Endothelial cell of umbilical vein (primary cell): ENCODE measurements at regions not wholly inside any gene's neighbourhood (a gene's known extent, or its start where the extent isn't known, plus 50 kb on each side); places are given as distances from the start of the nearest gene placed in this dataset.

ENCODE experiments used
- BruUV-seq: library from RNA; stranded (reverse); fragments of 400-500 nt; replicated peaks from 2 replicates; lab custom pipeline; 2021; lab: Mats Ljungman, UMichigan
- CTCF ChIA-PET: fragments of 300-600, 350-600 bp; sonication (Branson Sonifier 250); formaldehyde crosslinking; loops from one replicate; lab custom pipeline; 2021; ENCODE audit warnings: antibody characterized with exemption, inconsistent platforms; lab: Charles Lee
- POLR2A ChIA-PET: fragments of 300-600, 350-600 bp; sonication (Branson Sonifier 250); formaldehyde crosslinking; loops from one replicate; lab custom pipeline; 2021; ENCODE audit warnings: antibody characterized with exemption, inconsistent platforms; lab: Charles Lee
- DNase-seq: peaks from one replicate; pipeline ENCODE4 v3.0.0-alpha.2; 2011; ENCODE audit warnings: low read depth, low spot score
- FAIRE-seq: peaks from 2 replicates; lab custom pipeline; 2011; peaks lifted over from hg19 to GRCh38; lab: Jason Lieb, UNC
- H2AFZ ChIP-seq: 2 replicates; pipeline ENCODE4 v1.6.0; 2012; ENCODE audit warnings: low read depth, low read length, control low read depth, inconsistent platforms
- H3K27ac ChIP-seq: 2 replicates; pipeline ENCODE4 v1.5.1; 2011; ENCODE audit warnings: low read depth, mild to moderate bottlenecking, control low read depth, low read length, moderate library complexity; ENCODE audit not compliant: insufficient read depth
- H3K27me3 ChIP-seq, 2 experiments: 2 replicates each; pipeline versions ENCODE4 v1.6.0 to v1.6.1; 2011; ENCODE audit warnings: low read length in 2 of 2, mixed read lengths in 1 of 2; ENCODE audit not compliant: control insufficient read depth in 2 of 2, insufficient read depth in 2 of 2
- H3K36me3 ChIP-seq, 2 experiments: 2 replicates in 1 of 2; 3 replicates in 1 of 2; pipeline ENCODE4 v1.5.1; 2011; ENCODE audit warnings: low read length in 2 of 2, mild to moderate bottlenecking in 1 of 2, moderate library complexity in 1 of 2; ENCODE audit not compliant: control insufficient read depth in 2 of 2, insufficient read depth in 2 of 2; ENCODE audit errors: extremely low read depth in 1 of 2
- H3K4me1 ChIP-seq: 3 replicates; pipeline ENCODE4 v1.5.1; 2011; ENCODE audit warnings: mild to moderate bottlenecking, low read length; ENCODE audit not compliant: control insufficient read depth, insufficient read depth; ENCODE audit errors: extremely low read depth
- H3K4me2 ChIP-seq: 2 replicates; pipeline ENCODE4 v1.6.1; 2011; ENCODE audit warnings: low read length, control low read depth, mixed read lengths; ENCODE audit not compliant: insufficient read depth
- H3K4me3 ChIP-seq, 3 experiments: fragments of 200-600 bp in 1 of 3; sonication (generic), shearing (Covaris generic) in 1 of 3; replicated peaks in 1 of 3; 2 replicates each; pipeline ENCODE4 v1.5.1; 2011 to 2016; ENCODE audit warnings: control low read depth in 3 of 3, low read length in 3 of 3, mild to moderate bottlenecking in 2 of 3, inconsistent platforms in 1 of 3, low read depth in 1 of 3, moderate library complexity in 1 of 3; ENCODE audit not compliant: insufficient read depth in 1 of 3
- H3K79me2 ChIP-seq: 2 replicates; pipeline ENCODE4 v1.6.0; 2012; ENCODE audit warnings: low read length, inconsistent platforms; ENCODE audit not compliant: control insufficient read depth, insufficient read depth
- H3K9ac ChIP-seq: replicated peaks from 2 replicates; pipeline ENCODE3; 2011; ENCODE audit warnings: low read length, control low read depth; ENCODE audit not compliant: insufficient read depth; ENCODE audit errors: extremely low read depth
- H3K9me1 ChIP-seq: replicated peaks from 3 replicates; pipeline ENCODE4 v1.6.0; 2011; ENCODE audit warnings: mild to moderate bottlenecking, low read length; ENCODE audit not compliant: control insufficient read depth, insufficient read depth; ENCODE audit errors: extremely low read depth
- H3K9me3 ChIP-seq: replicated peaks from 2 replicates; pipeline ENCODE4 v1.5.1; 2012; ENCODE audit warnings: low read length, inconsistent platforms; ENCODE audit not compliant: control insufficient read depth, insufficient read depth
- H4K20me1 ChIP-seq: replicated peaks from 2 replicates; pipeline ENCODE3; 2011; ENCODE audit warnings: mild to moderate bottlenecking, low read length; ENCODE audit not compliant: control insufficient read depth, insufficient read depth; ENCODE audit errors: extremely low read depth
- EZH2 ChIP-seq: IDR thresholded peaks from 2 replicates; pipeline ENCODE4 v1.6.1; 2012; ENCODE audit warnings: borderline replicate concordance, low read depth, mild to moderate bottlenecking, moderate library complexity, low read length, inconsistent platforms; ENCODE audit not compliant: severe bottlenecking
- FOS ChIP-seq: IDR thresholded peaks from 2 replicates; pipeline ENCODE4 v1.6.1; 2011; ENCODE audit warnings: mild to moderate bottlenecking, low read length, moderate library complexity, borderline replicate concordance; ENCODE audit not compliant: insufficient read depth
- GATA2 ChIP-seq: IDR thresholded peaks from 2 replicates; pipeline ENCODE4 v1.7.0; 2011; ENCODE audit warnings: low read depth, mild to moderate bottlenecking, moderate library complexity, mixed read lengths, low read length; ENCODE audit not compliant: insufficient read length, insufficient read depth
- JUN ChIP-seq: IDR thresholded peaks from 2 replicates; pipeline ENCODE4 v1.6.1; 2011; ENCODE audit warnings: borderline replicate concordance, low read depth; ENCODE audit not compliant: insufficient read length, insufficient read depth
- MYC ChIP-seq: IDR thresholded peaks from one replicate; pipeline ENCODE4 v1.6.1; 2011; ENCODE audit warnings: mild to moderate bottlenecking, low read depth, low read length
- POLR2A ChIP-seq: IDR thresholded peaks from 2 replicates; pipeline ENCODE4 v1.6.1; 2012; ENCODE audit warnings: low read depth, mild to moderate bottlenecking, control low read depth, low read length
- POLR2AphosphoS5 ChIP-seq: IDR thresholded peaks from 2 replicates; pipeline ENCODE4 v1.6.1; 2012; ENCODE audit warnings: low read depth, mild to moderate bottlenecking, control low read depth, low read length, moderate library complexity; ENCODE audit not compliant: insufficient read depth
- dilution Hi-C: fragments of 300-500 bp; cut with MboI; formaldehyde crosslinking; loops from one replicate; pipeline ENCODE4 v1.15.0; 2019; ENCODE audit warnings: low sequenced_read_pairs; ENCODE audit not compliant: extremely low pct_ligation_motif_present
- intact Hi-C: fragments of 100-400 bp; cut with micrococcal nuclease; formaldehyde crosslinking; loops from one replicate; pipeline ENCODE4 v1.10.0; 2022
- TF ChIP-seq, protein P1 (sequence below): IDR thresholded peaks from 2 replicates; pipeline ENCODE4 v1.6.1; 2011; ENCODE audit not compliant: insufficient read depth, insufficient read length
- TF ChIP-seq, protein P2 (sequence below), 2 donors: IDR thresholded peaks; 1 replicate in 1 of 2; 2 replicates in 1 of 2; pipeline ENCODE4 v1.5.1; 2011; ENCODE audit warnings: low read length in 2 of 2, mild to moderate bottlenecking in 2 of 2, moderate library complexity in 2 of 2, control low read depth in 1 of 2, inconsistent platforms in 1 of 2, low read depth in 1 of 2; ENCODE audit not compliant: insufficient read depth in 1 of 2; ENCODE audit errors: extremely low read depth in 1 of 2

DNA sequence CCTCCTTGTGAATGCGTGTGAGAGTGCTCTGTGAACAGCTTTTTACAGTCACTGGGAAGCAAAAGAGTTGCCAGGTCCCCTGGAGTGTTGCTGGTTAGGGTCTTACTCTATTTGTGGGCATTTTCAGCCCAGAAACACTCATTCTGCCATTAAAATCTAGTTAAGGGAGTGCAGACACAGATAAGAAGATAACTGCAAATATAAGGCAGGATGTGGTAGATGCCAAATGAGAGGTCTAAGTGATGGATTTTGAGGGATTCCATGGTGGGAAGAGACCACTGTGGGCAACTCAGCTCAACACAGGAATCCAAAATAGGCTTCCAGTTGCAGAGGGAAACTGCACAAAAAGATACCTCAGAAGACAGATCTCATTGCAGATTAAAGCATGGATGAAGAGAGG, 54.5 kb upstream of the KL start:
- H3K4me3 ChIP-seq, result no peak overlapping the region
- dilution Hi-C loops (no loop called here), intact Hi-C loops (no loop called here)
- no peaks in the 10 kb centered on the region for H3K36me3 ChIP-seq
- no peak for DNase-seq
- H3K9me1 ChIP-seq, result no peaks in the 10 kb centered on the region
- FAIRE-seq, result no peak
- H4K20me1 ChIP-seq, result no peaks in the 10 kb centered on the region
- H3K27me3 ChIP-seq, result peaks cover 20 to 27% of the 10 kb centered on the region in 2 experiments
- CTCF ChIA-PET, result no interaction called here
- H3K9me3 ChIP-seq, result no peaks in the 10 kb centered on the region
- POLR2A ChIA-PET, result no interaction called here
- H3K4me1 ChIP-seq, result no peaks in the 10 kb centered on the region
- H2AFZ ChIP-seq, result no peak overlapping the region
- no peak overlapping the region for H3K27ac ChIP-seq
- TF ChIP-seq, protein P1, sequence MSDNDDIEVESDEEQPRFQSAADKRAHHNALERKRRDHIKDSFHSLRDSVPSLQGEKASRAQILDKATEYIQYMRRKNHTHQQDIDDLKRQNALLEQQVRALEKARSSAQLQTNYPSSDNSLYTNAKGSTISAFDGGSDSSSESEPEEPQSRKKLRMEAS, result no peak
- TF ChIP-seq GATA2 (no peak), FOS (no peak), POLR2A (no peak), POLR2AphosphoS5 (no peak), JUN (no peak), MYC (no peak), EZH2 (no peak)
- TF ChIP-seq, protein P2, sequence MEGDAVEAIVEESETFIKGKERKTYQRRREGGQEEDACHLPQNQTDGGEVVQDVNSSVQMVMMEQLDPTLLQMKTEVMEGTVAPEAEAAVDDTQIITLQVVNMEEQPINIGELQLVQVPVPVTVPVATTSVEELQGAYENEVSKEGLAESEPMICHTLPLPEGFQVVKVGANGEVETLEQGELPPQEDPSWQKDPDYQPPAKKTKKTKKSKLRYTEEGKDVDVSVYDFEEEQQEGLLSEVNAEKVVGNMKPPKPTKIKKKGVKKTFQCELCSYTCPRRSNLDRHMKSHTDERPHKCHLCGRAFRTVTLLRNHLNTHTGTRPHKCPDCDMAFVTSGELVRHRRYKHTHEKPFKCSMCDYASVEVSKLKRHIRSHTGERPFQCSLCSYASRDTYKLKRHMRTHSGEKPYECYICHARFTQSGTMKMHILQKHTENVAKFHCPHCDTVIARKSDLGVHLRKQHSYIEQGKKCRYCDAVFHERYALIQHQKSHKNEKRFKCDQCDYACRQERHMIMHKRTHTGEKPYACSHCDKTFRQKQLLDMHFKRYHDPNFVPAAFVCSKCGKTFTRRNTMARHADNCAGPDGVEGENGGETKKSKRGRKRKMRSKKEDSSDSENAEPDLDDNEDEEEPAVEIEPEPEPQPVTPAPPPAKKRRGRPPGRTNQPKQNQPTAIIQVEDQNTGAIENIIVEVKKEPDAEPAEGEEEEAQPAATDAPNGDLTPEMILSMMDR (IDR thresholded peaks at IDR 0.05; ENCODE audit: extremely low read depth in 1 of 2, insufficient read depth in 1 of 2, low read depth in 1 of 2, low read length in 2 of 2), result no peak
- no peaks in the 10 kb centered on the region for H3K79me2 ChIP-seq
- no peak overlapping the region for H3K4me2 ChIP-seq
- no TSS peak for BruUV-seq
- no peak overlapping the region for H3K9ac ChIP-seq
